ENCODE measurements at regions not wholly inside any gene's neighbourhood (a gene's known extent, or its start where the extent isn't known, plus 50 kb on each side); places are given as distances from the start of the nearest gene placed in this dataset.
"Not testable (repeated sequence)": the region's sequence is repeated elsewhere in the genome, so short reads cannot be mapped to it uniquely, and the experiment has no call there.

GRCh38 chr1:43019226-43019625 is 60.6 kb upstream of the SLC2A1 start:
- intact Hi-C loops (cut with micrococcal nuclease): no loop called here
- Mint-ChIP-seq H3K36me3 (ENCODE audit: insufficient read depth, unreplicated experiment) (no peaks in the 10 kb centered on the region), H3K9me3 (ENCODE audit: unreplicated experiment) (no peaks in the 10 kb centered on the region), H3K4me3 (ENCODE audit: unreplicated experiment) (no peak overlapping the region), H3K4me1 (ENCODE audit: insufficient read depth, unreplicated experiment) (peaks cover 34% of the 10 kb centered on the region), H3K27ac (ENCODE audit: low read depth, unreplicated experiment) (no peak overlapping the region), H3K27me3 (ENCODE audit: insufficient read depth, unreplicated experiment) (no peaks in the 10 kb centered on the region)
- BruUV-seq (replicated peaks): no TSS peak
- ChIA-PET POLR2A (interaction anchor here (0.8 to 1.1 kb wide), 3 partner anchors 60 to 82 kb away, joined by 3 to 5 read pairs (median 4); no protein-coding TSS in a partner anchor), CTCF (interaction anchor here (0.6 to 1.0 kb wide), 2 partner anchors 52 to 972 kb away, joined by 3 to 4 read pairs; partner anchors contain the start of gene CCDC24)
- no peak for TF ChIP-seq CTCF (IDR thresholded peaks at IDR 0.05; ENCODE audit: unreplicated experiment)
- no peak for DNase-seq (ENCODE audit: unreplicated experiment)

- intact Hi-C loops (cut with micrococcal nuclease): no loop called here
- TF ChIP-seq CTCF (IDR thresholded peaks at IDR 0.05; ENCODE audit: unreplicated experiment): no peak
- DNase-seq (ENCODE audit: unreplicated experiment): no peak
- peaks cover 34% of the 10 kb centered on the region for H3K4me1 Mint-ChIP-seq (ENCODE audit: insufficient read depth, unreplicated experiment)
- no peak overlapping the region for H3K27ac Mint-ChIP-seq (ENCODE audit: low read depth, unreplicated experiment)
- H3K9me3 Mint-ChIP-seq (ENCODE audit: unreplicated experiment): no peaks in the 10 kb centered on the region
- no peaks in the 10 kb centered on the region for H3K27me3 Mint-ChIP-seq (ENCODE audit: insufficient read depth, unreplicated experiment)
- H3K4me3 Mint-ChIP-seq (ENCODE audit: unreplicated experiment): no peak overlapping the region
- no TSS peak for BruUV-seq (replicated peaks)
- POLR2A ChIA-PET: interaction anchor here (0.6 kb wide), 1 partner anchor 494 kb away, joined by 6 read pairs; no protein-coding TSS in a partner anchor
- CTCF ChIA-PET: no interaction called here
- no peaks in the 10 kb centered on the region for H3K36me3 Mint-ChIP-seq (ENCODE audit: insufficient read depth, unreplicated experiment)
These were observed 59.5 kb upstream of the SLC2A1 start for GRCh38 chr1:43018121-43018520.

GRCh38 chr1:43015269-43015668 is 56.6 kb upstream of the SLC2A1 start:
- Mint-ChIP-seq H3K27me3 (ENCODE audit: insufficient read depth, unreplicated experiment) (no peaks in the 10 kb centered on the region), H3K27ac (ENCODE audit: low read depth, unreplicated experiment) (no peak overlapping the region), H3K4me1 (ENCODE audit: insufficient read depth, unreplicated experiment) (peaks cover 21% of the 10 kb centered on the region), H3K36me3 (ENCODE audit: insufficient read depth, unreplicated experiment) (no peaks in the 10 kb centered on the region), H3K9me3 (ENCODE audit: unreplicated experiment) (no peaks in the 10 kb centered on the region), H3K4me3 (ENCODE audit: unreplicated experiment) (no peak overlapping the region)
- ChIA-PET CTCF (interaction anchor here (0.7 kb wide), 1 partner anchor 30 kb away, joined by 3 read pairs; no protein-coding TSS in a partner anchor), POLR2A (interaction anchor here (0.6 kb wide), 1 partner anchor 43 kb away, joined by 3 read pairs; no protein-coding TSS in a partner anchor)
- BruUV-seq (replicated peaks): no TSS peak
- peak; percentile 42 for DNase-seq (ENCODE audit: unreplicated experiment)
- intact Hi-C loops (cut with micrococcal nuclease): no loop called here
- TF ChIP-seq CTCF (IDR thresholded peaks at IDR 0.05; ENCODE audit: unreplicated experiment): no peak

- not testable (repeated sequence) for H3K27me3 Mint-ChIP-seq (ENCODE audit: insufficient read depth, unreplicated experiment)
These were observed 55.9 kb upstream of the SLC2A1 start for GRCh38 chr1:43014579-43014978.

More at GRCh38 chr1:43014579-43014978, 55.9 kb upstream of the SLC2A1 start:
- H3K9me3 Mint-ChIP-seq (ENCODE audit: unreplicated experiment); DNase-seq (ENCODE audit: unreplicated experiment); CTCF ChIA-PET; H3K36me3 Mint-ChIP-seq (ENCODE audit: insufficient read depth, unreplicated experiment); H3K27ac Mint-ChIP-seq (ENCODE audit: low read depth, unreplicated experiment); H3K4me3 Mint-ChIP-seq (ENCODE audit: unreplicated experiment); BruUV-seq (replicated peaks); intact Hi-C loops (cut with micrococcal nuclease): not testable (repeated sequence)
- POLR2A ChIA-PET: interaction anchor here (0.6 kb wide), 1 partner anchor 43 kb away, joined by 3 read pairs; no protein-coding TSS in a partner anchor
- peaks cover 21% of the 10 kb centered on the region for H3K4me1 Mint-ChIP-seq (ENCODE audit: insufficient read depth, unreplicated experiment)
